ENCODE measurements at regions not wholly inside any gene's neighbourhood (a gene's known extent, or its start where the extent isn't known, plus 50 kb on each side); places are given as distances from the start of the nearest gene placed in this dataset.

GRCh38 chr12:58349161-58349560 lies 407.8 kb downstream of the ATP23 start:
- H3K36me3 ChIP-seq (ENCODE audit: control insufficient read depth in 4 of 4, insufficient read depth in 4 of 4, low read length in 4 of 4), result no peaks in the 10 kb centered on the region
- WGBS, 2 donors, result 23 to 38% methylated on average over 2 of the region's 2 CpGs
- H3K4me3 ChIP-seq, result no peak overlapping the region
- no peaks in the 10 kb centered on the region for H3K4me1 ChIP-seq (ENCODE audit: control insufficient read depth in 5 of 5, insufficient read depth in 5 of 5, low read length in 5 of 5)
- no peaks in the 10 kb centered on the region for H3K27me3 ChIP-seq (ENCODE audit: control insufficient read depth in 3 of 3, insufficient read depth in 3 of 3, low read length in 2 of 3)
- no peak for DNase-seq
- H3K9ac ChIP-seq (ENCODE audit: insufficient read depth in 1 of 2, low read length in 2 of 2), result no peak overlapping the region
- ATAC-seq (ENCODE audit: insufficient read depth, low FRiP score), result no peak
- peaks cover 0 to 6% (median 0%) of the 10 kb centered on the region in 4 donors for H3K9me3 ChIP-seq (ENCODE audit: control insufficient read depth in 4 of 4, insufficient read depth in 3 of 4, low read length in 3 of 4)
- H3K27ac ChIP-seq (ENCODE audit: low read depth in 1 of 2, low read length in 1 of 2), result no peak overlapping the region
- no peak for TF ChIP-seq CTCF (IDR thresholded peaks at IDR 0.05; ENCODE audit: control extremely low read depth, extremely low read depth)

- peaks cover 0 to 3% (median 0%) of the 10 kb centered on the region in 4 donors for H3K9me3 ChIP-seq (ENCODE audit: control insufficient read depth in 4 of 4, insufficient read depth in 3 of 4, low read length in 3 of 4)
- ATAC-seq (ENCODE audit: insufficient read depth, low FRiP score) (no peak), DNase-seq (no peak)
- no peak overlapping the region for H3K4me3 ChIP-seq
- H3K9ac ChIP-seq (ENCODE audit: insufficient read depth in 1 of 2, low read length in 2 of 2), result no peak overlapping the region
- 53 to 62% methylated on average over 5 of the region's 5 CpGs for WGBS, 2 donors
- H3K27ac ChIP-seq (ENCODE audit: low read depth in 1 of 2, low read length in 1 of 2), result no peak overlapping the region
- no peaks in the 10 kb centered on the region for H3K36me3 ChIP-seq (ENCODE audit: control insufficient read depth in 4 of 4, insufficient read depth in 4 of 4, low read length in 4 of 4)
- TF ChIP-seq CTCF (IDR thresholded peaks at IDR 0.05; ENCODE audit: control extremely low read depth, extremely low read depth), result no peak
- no peaks in the 10 kb centered on the region for H3K27me3 ChIP-seq (ENCODE audit: control insufficient read depth in 3 of 3, insufficient read depth in 3 of 3, low read length in 2 of 3)
- peaks cover 0 to 18% (median 0%) of the 10 kb centered on the region in 5 donors for H3K4me1 ChIP-seq (ENCODE audit: control insufficient read depth in 5 of 5, insufficient read depth in 5 of 5, low read length in 5 of 5)
Measured at GRCh38 chr12:58356794-58357193, 415.4 kb downstream of the ATP23 start.

DNA sequence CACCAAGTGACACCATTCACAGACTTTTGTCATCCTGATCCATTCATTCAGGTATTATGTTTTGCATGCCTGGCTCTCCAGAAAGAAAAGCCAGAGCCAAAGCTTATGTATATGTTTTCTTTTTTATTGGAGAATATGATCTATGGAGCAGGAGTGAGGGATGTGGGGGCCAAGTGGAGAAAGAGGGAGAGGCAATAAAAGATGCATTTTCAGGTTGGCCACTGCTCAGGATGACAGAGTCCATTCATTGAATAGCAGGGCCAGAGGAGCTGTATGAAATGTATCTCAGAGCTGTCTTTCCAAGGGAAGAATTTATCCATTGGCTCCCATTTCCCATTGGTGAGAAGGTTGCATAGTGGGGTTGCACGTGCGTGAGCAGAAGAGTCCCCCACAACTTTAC lies 416.1 kb downstream of the ATP23 start:
- no peak overlapping the region for H3K27ac ChIP-seq (ENCODE audit: low read depth in 1 of 2, low read length in 1 of 2)
- ATAC-seq (ENCODE audit: insufficient read depth, low FRiP score) (no peak), DNase-seq (no peak)
- WGBS, 2 donors, result 91 to 99% methylated on average over 2 of the region's 2 CpGs
- H3K9ac ChIP-seq (ENCODE audit: insufficient read depth in 1 of 2, low read length in 2 of 2), result no peak overlapping the region
- no peaks in the 10 kb centered on the region for H3K27me3 ChIP-seq (ENCODE audit: control insufficient read depth in 3 of 3, insufficient read depth in 3 of 3, low read length in 2 of 3)
- H3K9me3 ChIP-seq (ENCODE audit: control insufficient read depth in 4 of 4, insufficient read depth in 3 of 4, low read length in 3 of 4), result peaks cover 0 to 3% (median 0%) of the 10 kb centered on the region in 4 donors
- H3K36me3 ChIP-seq (ENCODE audit: control insufficient read depth in 4 of 4, insufficient read depth in 4 of 4, low read length in 4 of 4), result no peaks in the 10 kb centered on the region
- no peak overlapping the region for H3K4me3 ChIP-seq
- peaks cover 0 to 18% (median 0%) of the 10 kb centered on the region in 5 donors for H3K4me1 ChIP-seq (ENCODE audit: control insufficient read depth in 5 of 5, insufficient read depth in 5 of 5, low read length in 5 of 5)
- TF ChIP-seq CTCF (IDR thresholded peaks at IDR 0.05; ENCODE audit: control extremely low read depth, extremely low read depth), result no peak

DNA sequence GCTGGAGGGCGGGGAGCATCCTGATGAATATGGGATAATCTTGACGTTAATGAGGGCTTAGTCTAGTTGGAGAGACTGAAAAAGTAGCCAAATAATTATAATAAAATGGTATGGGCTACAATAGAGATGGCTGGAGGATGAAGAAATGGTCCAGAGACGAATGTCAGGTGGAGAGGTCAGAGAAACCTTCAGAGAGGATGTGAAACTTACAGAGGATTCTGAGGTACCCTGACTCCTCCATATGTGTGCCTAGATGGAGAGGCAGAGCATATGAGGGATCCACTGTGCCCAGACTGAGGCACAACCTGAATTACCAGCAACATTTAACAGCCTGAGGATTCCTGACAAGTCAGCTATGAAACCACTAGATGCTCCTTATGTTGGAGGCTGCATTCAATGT lies 417.0 kb downstream of the ATP23 start:
- Histone ChIP-seq H3K9ac (ENCODE audit: insufficient read depth in 1 of 2, low read length in 2 of 2) (no peak overlapping the region), H3K27ac (ENCODE audit: low read depth in 1 of 2, low read length in 1 of 2) (no peak overlapping the region), H3K36me3 (ENCODE audit: control insufficient read depth in 4 of 4, insufficient read depth in 4 of 4, low read length in 4 of 4) (no peaks in the 10 kb centered on the region), H3K4me3 (no peak overlapping the region), H3K27me3 (ENCODE audit: control insufficient read depth in 3 of 3, insufficient read depth in 3 of 3, low read length in 2 of 3) (no peaks in the 10 kb centered on the region), H3K9me3 (ENCODE audit: control insufficient read depth in 4 of 4, insufficient read depth in 3 of 4, low read length in 3 of 4) (peaks cover 0 to 1% (median 0%) of the 10 kb centered on the region in 4 donors), H3K4me1 (ENCODE audit: control insufficient read depth in 5 of 5, insufficient read depth in 5 of 5, low read length in 5 of 5) (peaks cover 0 to 18% (median 0%) of the 10 kb centered on the region in 5 donors)
- TF ChIP-seq CTCF (IDR thresholded peaks at IDR 0.05; ENCODE audit: control extremely low read depth, extremely low read depth), result no peak
- 75 to 85% methylated on average over 3 of the region's 3 CpGs for WGBS, 2 donors
- ATAC-seq (ENCODE audit: insufficient read depth, low FRiP score), result no peak
- no peak for DNase-seq

Measured in lung (tissue), 11 donors.